GM12878 (cell line): ENCODE measurements at regions not wholly inside any gene's neighbourhood (a gene's known extent, or its start where the extent isn't known, plus 50 kb on each side); places are given as distances from the start of the nearest gene placed in this dataset.

Source experiments
- ATAC-seq: fragments of 200-7000 bp; cut with Tn5 transposase; 3 replicates; pipeline ENCODE4 v1.9.1; 2020; ENCODE audit warnings: mild to moderate bottlenecking, moderate library complexity
- BruUV-seq: library from RNA; stranded (reverse); fragments of 400-500 nt; replicated peaks from 2 replicates; lab custom pipeline; 2021; lab: Mats Ljungman, UMichigan
- CTCF ChIA-PET: fragments of 300-600 bp; sonication (Branson Sonifier 250); formaldehyde crosslinking; extraction: SDS; loops from one replicate; lab custom pipeline; 2021; ENCODE audit warnings: inconsistent platforms; lab: Yijun Ruan, JAX
- POLR2A ChIA-PET: fragments of 350-600 bp; formaldehyde crosslinking; extraction: SDS; loops from one replicate; lab custom pipeline; 2021; ENCODE audit warnings: inconsistent platforms; lab: Charles Lee
- RAD21 ChIA-PET: fragments of 300-600 bp; sonication (Branson Sonifier 250); formaldehyde crosslinking; loops from one replicate; lab custom pipeline; 2023; ENCODE audit warnings: antibody characterized with exemption; ENCODE audit not compliant: unreplicated experiment; lab: Charles Lee
- SMC1A ChIA-PET: fragments of 300-600 bp; sonication (Branson Sonifier 250); formaldehyde crosslinking; loops from one replicate; lab custom pipeline; 2023; ENCODE audit not compliant: unreplicated experiment, uncharacterized antibody; lab: Charles Lee
- DNase-seq: peaks from one replicate; pipeline ENCODE4 v3.0.0-alpha.2; 2011; ENCODE audit warnings: low read depth, low spot score
- FAIRE-seq: peaks from 3 replicates; lab custom pipeline; 2011; peaks lifted over from hg19 to GRCh38; lab: Jason Lieb, UNC
- H2AFZ ChIP-seq: 2 replicates; pipeline ENCODE4 v1.6.0; 2011; ENCODE audit warnings: low read depth, low read length, control low read depth; ENCODE audit not compliant: control insufficient read depth
- H3K27ac ChIP-seq: 2 replicates; pipeline ENCODE4 v1.5.1; 2011; ENCODE audit warnings: control low read depth; ENCODE audit not compliant: control insufficient read depth, insufficient read depth
- H3K27me3 ChIP-seq, 2 experiments: replicated peaks in 1 of 2; 2 replicates each; pipeline versions ENCODE4 v1.6.0 to v1.6.1; 2011; ENCODE audit warnings: low read length in 1 of 2; ENCODE audit not compliant: control insufficient read depth in 2 of 2, insufficient read depth in 2 of 2
- H3K36me3 ChIP-seq, 2 experiments: 2 replicates each; pipeline ENCODE4 v1.5.1; 2011; ENCODE audit warnings: low read length in 1 of 2; ENCODE audit not compliant: control insufficient read depth in 2 of 2, insufficient read depth in 2 of 2
- H3K4me1 ChIP-seq: 2 replicates; pipeline ENCODE4 v1.6.1; 2011; ENCODE audit warnings: mild to moderate bottlenecking, low read length, moderate library complexity, mixed read lengths; ENCODE audit not compliant: control insufficient read depth, insufficient read depth
- H3K4me2 ChIP-seq: 2 replicates; pipeline ENCODE4 v1.6.0; 2011; ENCODE audit warnings: control low read depth; ENCODE audit not compliant: control insufficient read depth, insufficient read depth
- H3K4me3 ChIP-seq: fragments of 200-600 bp; sonication (generic); 2 replicates; pipeline ENCODE4 v1.5.1; 2016
- H3K79me2 ChIP-seq: 2 replicates; pipeline ENCODE4 v1.6.0; 2011; ENCODE audit warnings: low read length; ENCODE audit not compliant: control insufficient read depth, insufficient read depth
- H3K9ac ChIP-seq: 2 replicates; pipeline ENCODE4 v1.8.0; 2011; ENCODE audit warnings: low read length, control low read depth, mixed read lengths; ENCODE audit not compliant: control insufficient read depth, insufficient read depth
- H3K9me3 ChIP-seq: replicated peaks from 3 replicates; pipeline ENCODE4 v1.5.1; 2011; ENCODE audit warnings: mild to moderate bottlenecking, low read length; ENCODE audit not compliant: control insufficient read depth, insufficient read depth
- H4K20me1 ChIP-seq: 2 replicates; pipeline ENCODE4 v1.6.0; 2011; ENCODE audit not compliant: control insufficient read depth, insufficient read depth
- CBFB ChIP-seq: IDR thresholded peaks from 2 replicates; pipeline ENCODE4 v1.6.1; 2016; ENCODE audit warnings: antibody characterized with exemption, low read depth
- CHD1 ChIP-seq: IDR thresholded peaks from 2 replicates; pipeline ENCODE4 v1.6.1; 2012; ENCODE audit warnings: low read depth, low read length, improper control_type of control experiment
- CREB1 ChIP-seq: IDR thresholded peaks from 2 replicates; pipeline ENCODE4 v1.6.1; 2012; ENCODE audit warnings: low read depth, mild to moderate bottlenecking, inconsistent platforms
- CREM ChIP-seq: IDR thresholded peaks from 2 replicates; pipeline ENCODE4 v1.6.1; 2014; ENCODE audit warnings: antibody characterized with exemption, low read depth
- IKZF2 ChIP-seq, 2 experiments: fragments of 450-650 bp; IDR thresholded peaks; 2 replicates each; pipeline ENCODE4 v1.6.1; 2017; ENCODE audit warnings: mild to moderate bottlenecking in 2 of 2, moderate library complexity in 2 of 2
- IRF5 ChIP-seq: fragments of 450-650 bp; IDR thresholded peaks from 2 replicates; pipeline ENCODE4 v1.6.1; 2017; ENCODE audit warnings: borderline replicate concordance
- MYC ChIP-seq: IDR thresholded peaks from 2 replicates; pipeline ENCODE4 v1.6.1; 2011; ENCODE audit warnings: mild to moderate bottlenecking, low read length, moderate library complexity, inconsistent platforms; ENCODE audit not compliant: insufficient read depth, insufficient replicate concordance, insufficient read length, severe bottlenecking
- PRDM15 ChIP-seq: fragments of 450-650 bp; formaldehyde crosslinking; IDR thresholded peaks from 2 replicates; pipeline ENCODE4 v1.4.0; 2020; ENCODE audit warnings: mild to moderate bottlenecking, moderate library complexity
- RFX5 ChIP-seq: IDR thresholded peaks from 2 replicates; pipeline ENCODE4 v1.6.1; 2011; ENCODE audit warnings: low read depth, low read length, improper control_type of control experiment
- YY1 ChIP-seq: IDR thresholded peaks from 2 replicates; pipeline ENCODE4 v1.6.1; 2011; ENCODE audit warnings: low read depth, mild to moderate bottlenecking, low read length
- ZBTB33 ChIP-seq: fragments of 450-650 bp; IDR thresholded peaks from 2 replicates; pipeline ENCODE4 v1.6.1; 2017; ENCODE audit warnings: mild to moderate bottlenecking
- ZNF24 ChIP-seq: fragments of 450-650 bp; IDR thresholded peaks from 2 replicates; pipeline ENCODE4 v1.6.1; 2017; ENCODE audit warnings: antibody characterized with exemption, mild to moderate bottlenecking
- ZNF274 ChIP-seq: IDR thresholded peaks from one replicate; pipeline ENCODE4 v1.8.0; 2011; ENCODE audit not compliant: insufficient read length, insufficient read depth
- ZNF687 ChIP-seq: fragments of 450-650 bp; IDR thresholded peaks from 2 replicates; pipeline ENCODE4 v1.6.1; 2017; ENCODE audit warnings: mild to moderate bottlenecking, moderate library complexity
- ZSCAN29 ChIP-seq: fragments of 450-650 bp; IDR thresholded peaks from 2 replicates; pipeline ENCODE4 v1.6.1; 2017; ENCODE audit warnings: mild to moderate bottlenecking, moderate library complexity
- WGBS: methylation state at CpG from one replicate; pipeline ENCODE4 v1.1.6; 2016; ENCODE audit warnings: low lambda C conversion rate; ENCODE audit not compliant: insufficient replicate concordance, insufficient coverage; ENCODE audit errors: missing lambda C conversion rate; 5-methylcytosine and 5-hydroxymethylcytosine counted together
- in situ Hi-C: fragments of 300-500 bp; cut with MboI; formaldehyde crosslinking; loops from 9 replicates; pipeline ENCODE4 v1.14.3; 2018; ENCODE audit warnings: mixed read lengths
- intact Hi-C: fragments of 100-400 bp; cut with micrococcal nuclease; formaldehyde crosslinking; loops from one replicate; pipeline ENCODE4 v1.14.2; 2022; ENCODE audit not compliant: unreplicated experiment

- ChIA-PET RAD21 (no interaction called here), SMC1A (interaction anchor here (0.7 kb wide), 1 partner anchor 315 kb away, joined by 3 read pairs; no protein-coding TSS in a partner anchor), CTCF (no interaction called here), POLR2A (no interaction called here)
- H3K36me3 ChIP-seq = no peaks in the 10 kb centered on the region
- no peak overlapping the region for H3K9ac ChIP-seq
- H3K79me2 ChIP-seq = no peaks in the 10 kb centered on the region
- intact Hi-C loops (no loop called here), in situ Hi-C loops (loop anchor here (25.0 kb wide), 1 partner anchor 88 kb away; no protein-coding TSS in a partner anchor)
- no TSS peak for BruUV-seq
- WGBS = 0% methylated on average over 3 of the region's 3 CpGs
- ATAC-seq = no peak
- no peaks in the 10 kb centered on the region for H3K9me3 ChIP-seq
- H3K27ac ChIP-seq = no peak overlapping the region
- no peaks in the 10 kb centered on the region for H3K4me1 ChIP-seq
- no peaks in the 10 kb centered on the region for H4K20me1 ChIP-seq
- H3K27me3 ChIP-seq = no peaks in the 10 kb centered on the region
- DNase-seq = no peak
- H3K4me3 ChIP-seq = no peak overlapping the region
- H3K4me2 ChIP-seq = no peak overlapping the region
- H2AFZ ChIP-seq = no peak overlapping the region
- no peak for FAIRE-seq
- TF ChIP-seq CREB1 (no peak), MYC (no peak), ZNF687 (no peak), ZNF24 (no peak), RFX5 (no peak), CBFB (no peak), YY1 (no peak), IRF5 (no peak), CHD1 (no peak), PRDM15 (CRISPR knock-in tag) (no peak), ZNF274 (no peak), ZBTB33 (no peak), ZSCAN29 (no peak), CREM (no peak), IKZF2 (IDR thresholded peaks at IDR 0.05) (no peak)
Measured at GRCh38 chr12:73274976-73275375, 1002.8 kb downstream of the TRHDE start.
